ENCODE measurements at regions not wholly inside any gene's neighbourhood (a gene's known extent, or its start where the extent isn't known, plus 50 kb on each side); places are given as distances from the start of the nearest gene placed in this dataset.
A peak's percentile ranks its signal among the peaks of the same experiment; 100 is the strongest.

DNA sequence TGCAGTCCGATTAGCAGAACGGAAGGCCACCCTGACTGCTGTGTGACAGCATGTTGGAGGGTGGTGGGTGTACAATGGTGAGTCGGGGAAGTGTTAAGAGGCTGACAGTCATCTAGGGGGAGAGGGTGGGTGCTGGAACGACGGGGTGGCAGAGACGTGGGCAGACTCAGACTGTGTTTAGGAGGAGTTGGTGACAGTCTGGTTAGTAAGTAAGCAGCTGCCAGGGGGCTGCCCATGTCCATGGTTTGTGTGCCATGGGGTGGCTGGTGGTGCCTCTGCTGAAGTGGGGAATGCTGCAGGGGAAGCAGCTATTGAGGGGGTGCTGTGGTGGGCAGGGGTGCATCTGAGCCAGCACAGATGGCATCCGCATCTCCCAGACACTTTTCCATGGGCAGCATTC, 51.3 kb upstream of the BOD1 start:
- TF ChIP-seq, protein P1, sequence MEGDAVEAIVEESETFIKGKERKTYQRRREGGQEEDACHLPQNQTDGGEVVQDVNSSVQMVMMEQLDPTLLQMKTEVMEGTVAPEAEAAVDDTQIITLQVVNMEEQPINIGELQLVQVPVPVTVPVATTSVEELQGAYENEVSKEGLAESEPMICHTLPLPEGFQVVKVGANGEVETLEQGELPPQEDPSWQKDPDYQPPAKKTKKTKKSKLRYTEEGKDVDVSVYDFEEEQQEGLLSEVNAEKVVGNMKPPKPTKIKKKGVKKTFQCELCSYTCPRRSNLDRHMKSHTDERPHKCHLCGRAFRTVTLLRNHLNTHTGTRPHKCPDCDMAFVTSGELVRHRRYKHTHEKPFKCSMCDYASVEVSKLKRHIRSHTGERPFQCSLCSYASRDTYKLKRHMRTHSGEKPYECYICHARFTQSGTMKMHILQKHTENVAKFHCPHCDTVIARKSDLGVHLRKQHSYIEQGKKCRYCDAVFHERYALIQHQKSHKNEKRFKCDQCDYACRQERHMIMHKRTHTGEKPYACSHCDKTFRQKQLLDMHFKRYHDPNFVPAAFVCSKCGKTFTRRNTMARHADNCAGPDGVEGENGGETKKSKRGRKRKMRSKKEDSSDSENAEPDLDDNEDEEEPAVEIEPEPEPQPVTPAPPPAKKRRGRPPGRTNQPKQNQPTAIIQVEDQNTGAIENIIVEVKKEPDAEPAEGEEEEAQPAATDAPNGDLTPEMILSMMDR (IDR thresholded peaks at IDR 0.05; ENCODE audit: insufficient read depth, low read length, severe bottlenecking), result no peak
- no peaks in the 10 kb centered on the region for H3K36me3 ChIP-seq (ENCODE audit: control insufficient read depth, insufficient read depth, low read length)
- H3K4me3 ChIP-seq (ENCODE audit: low read depth, low read length), result no peak overlapping the region
- no peak for FAIRE-seq
- DNase-seq (ENCODE audit: low read depth), result no peak
- H3K27me3 ChIP-seq (ENCODE audit: control insufficient read depth, insufficient read depth, low read length), result no peaks in the 10 kb centered on the region

DNA sequence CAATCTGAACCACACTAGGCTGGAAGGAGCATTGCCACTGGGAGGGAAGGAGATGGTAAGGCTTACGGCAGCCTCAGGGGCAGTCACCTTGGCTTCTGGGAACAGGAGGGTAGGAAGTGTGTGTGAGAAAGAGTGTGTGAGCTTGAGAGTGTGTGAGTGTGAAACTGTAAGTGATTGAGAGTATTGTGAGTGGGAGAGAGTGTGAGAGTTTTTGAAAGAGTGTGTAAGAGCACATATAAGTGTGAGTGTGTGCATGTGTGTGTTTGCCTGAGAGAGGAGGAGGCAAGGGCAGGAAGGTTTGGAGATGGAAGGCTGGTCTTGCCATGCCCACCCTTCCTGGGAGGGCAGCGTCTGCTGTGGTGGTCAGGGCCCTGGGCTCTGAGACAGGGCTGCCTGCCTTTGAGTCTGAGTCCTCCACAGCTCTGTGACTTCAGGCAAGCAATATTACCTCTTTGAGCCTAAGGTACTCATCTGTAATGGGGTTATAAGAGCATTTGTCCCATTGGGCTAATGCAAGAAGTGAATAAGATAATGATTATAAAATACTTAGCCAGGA, 51.9 kb upstream of the BOD1 start:
- no peaks in the 10 kb centered on the region for H3K36me3 ChIP-seq (ENCODE audit: control insufficient read depth, insufficient read depth, low read length)
- TF ChIP-seq, protein P1 (IDR thresholded peaks at IDR 0.05; ENCODE audit: insufficient read depth, low read length, severe bottlenecking), result no peak
- FAIRE-seq, result peak; percentile 7
- no peak for DNase-seq (ENCODE audit: low read depth)
- no peak overlapping the region for H3K4me3 ChIP-seq (ENCODE audit: low read depth, low read length)
- no peaks in the 10 kb centered on the region for H3K27me3 ChIP-seq (ENCODE audit: control insufficient read depth, insufficient read depth, low read length)

DNA sequence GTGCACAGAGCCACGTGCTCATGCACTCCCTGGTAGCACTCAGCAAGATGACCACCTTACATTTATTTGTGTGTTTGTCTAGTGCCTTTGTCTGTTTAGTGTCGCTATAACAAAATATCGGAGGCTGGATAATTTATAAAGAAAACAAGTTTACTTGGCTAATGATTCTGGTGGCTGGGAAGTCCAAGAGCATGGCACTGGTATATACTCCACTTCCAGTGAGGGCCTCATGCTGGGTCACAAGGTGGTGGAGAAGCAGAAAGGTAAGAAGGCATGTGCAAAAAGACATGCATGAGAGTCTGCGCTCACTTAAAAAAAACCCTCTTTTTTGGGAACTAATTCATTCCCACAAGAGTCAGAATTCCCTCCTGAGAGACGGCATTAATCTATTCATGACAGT, 52.5 kb upstream of the BOD1 start:
- no peaks in the 10 kb centered on the region for H3K27me3 ChIP-seq (ENCODE audit: control insufficient read depth, insufficient read depth, low read length)
- FAIRE-seq, result no peak
- H3K4me3 ChIP-seq (ENCODE audit: low read depth, low read length), result no peak overlapping the region
- TF ChIP-seq, protein P1 (IDR thresholded peaks at IDR 0.05; ENCODE audit: insufficient read depth, low read length, severe bottlenecking), result no peak
- no peaks in the 10 kb centered on the region for H3K36me3 ChIP-seq (ENCODE audit: control insufficient read depth, insufficient read depth, low read length)
- DNase-seq (ENCODE audit: low read depth), result no peak

DNA sequence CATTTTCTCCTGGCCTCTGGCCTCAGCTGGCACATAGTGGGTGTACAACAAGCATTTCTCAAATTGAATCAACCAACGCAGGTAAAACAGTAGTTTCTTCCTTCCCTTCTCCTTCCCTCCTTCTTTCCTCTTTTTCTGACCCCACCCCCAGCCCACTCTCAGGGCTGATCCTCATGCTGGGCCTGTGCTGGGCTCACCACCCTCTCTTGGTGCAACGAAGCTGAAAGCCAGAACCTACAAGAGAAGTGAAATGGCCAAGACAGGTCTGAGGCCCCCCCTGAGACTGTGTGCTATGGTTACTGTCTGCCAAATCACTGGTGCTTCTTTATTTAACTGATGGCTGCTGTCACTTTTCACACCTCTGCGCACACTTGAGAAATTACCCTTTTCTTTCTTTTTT, 53.0 kb upstream of the BOD1 start:
- no peak for FAIRE-seq
- no peak for DNase-seq (ENCODE audit: low read depth)
- TF ChIP-seq, protein P1 (IDR thresholded peaks at IDR 0.05; ENCODE audit: insufficient read depth, low read length, severe bottlenecking), result no peak

DNA sequence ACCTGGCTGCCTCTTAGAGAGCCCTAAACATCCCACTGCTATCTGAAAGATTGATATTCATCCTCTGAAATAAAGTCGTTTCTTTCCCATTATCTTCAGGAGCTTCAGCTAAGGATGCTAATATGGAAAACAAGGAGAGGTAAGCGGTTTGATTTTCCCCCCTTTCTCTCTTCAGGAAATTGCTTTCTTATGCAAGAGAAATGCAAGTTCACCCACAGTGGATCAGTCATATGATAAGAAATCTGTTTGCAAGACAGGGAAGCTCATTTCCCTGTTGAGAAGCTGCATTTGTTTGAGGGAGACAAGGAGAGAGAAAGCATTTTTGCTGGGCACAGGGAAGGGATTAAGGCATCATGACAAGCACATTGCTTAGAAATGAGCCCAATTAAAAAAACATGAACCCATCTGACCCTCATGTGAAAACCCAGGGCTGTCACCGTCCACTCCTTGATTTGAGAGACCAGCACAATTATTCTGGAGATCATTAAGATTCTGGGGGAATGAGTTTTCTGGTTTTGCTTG, 53.7 kb upstream of the BOD1 start:
- TF ChIP-seq, protein P1 (IDR thresholded peaks at IDR 0.05; ENCODE audit: insufficient read depth, low read length, severe bottlenecking), result no peak
- Histone ChIP-seq H3K36me3 (ENCODE audit: control insufficient read depth, insufficient read depth, low read length) (no peaks in the 10 kb centered on the region), H3K4me3 (ENCODE audit: low read depth, low read length) (no peak overlapping the region), H3K27me3 (ENCODE audit: control insufficient read depth, insufficient read depth, low read length) (no peaks in the 10 kb centered on the region)
- FAIRE-seq, result no peak
- DNase-seq (ENCODE audit: low read depth), result no peak

More for the DNA sequence above, 53.0 kb upstream of the BOD1 start:
- H3K27me3 ChIP-seq (ENCODE audit: control insufficient read depth, insufficient read depth, low read length), result no peaks in the 10 kb centered on the region
- no peak overlapping the region for H3K4me3 ChIP-seq (ENCODE audit: low read depth, low read length)
- H3K36me3 ChIP-seq (ENCODE audit: control insufficient read depth, insufficient read depth, low read length), result no peaks in the 10 kb centered on the region

DNA sequence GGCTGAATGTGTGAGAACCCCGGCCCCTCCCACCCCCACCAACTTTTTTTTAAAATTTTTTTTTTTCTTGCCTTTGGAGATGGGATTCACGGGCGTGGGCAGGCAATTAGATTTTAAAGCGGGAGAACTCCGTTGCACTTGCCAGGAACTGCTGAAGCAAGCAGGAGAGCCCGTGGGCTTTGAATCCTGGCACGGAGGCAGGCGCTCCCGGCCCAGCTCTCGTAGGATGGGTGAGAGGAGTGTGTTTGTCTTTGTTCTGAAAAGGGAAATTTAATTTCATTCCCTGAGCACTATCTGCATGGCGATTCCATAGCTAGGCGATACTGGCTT, 54.3 kb upstream of the BOD1 start:
- FAIRE-seq (no peak), DNase-seq (ENCODE audit: low read depth) (no peak)
- TF ChIP-seq, protein P1 (IDR thresholded peaks at IDR 0.05; ENCODE audit: insufficient read depth, low read length, severe bottlenecking), result no peak
- Histone ChIP-seq H3K4me3 (ENCODE audit: low read depth, low read length) (no peak overlapping the region), H3K36me3 (ENCODE audit: control insufficient read depth, insufficient read depth, low read length) (no peaks in the 10 kb centered on the region), H3K27me3 (ENCODE audit: control insufficient read depth, insufficient read depth, low read length) (no peaks in the 10 kb centered on the region)
